Mucosa of descending colon (tissue), 3 donors: ENCODE measurements at regions not wholly inside any gene's neighbourhood (a gene's known extent, or its start where the extent isn't known, plus 50 kb on each side); places are given as distances from the start of the nearest gene placed in this dataset.
A peak's percentile ranks its signal among the peaks of the same experiment; 100 is the strongest.

Experiments used
- ATAC-seq: fragments of 200-7000 bp; cut with Tn5 transposase; one replicate; pipeline ENCODE4 v1.9.1; 2020; ENCODE audit warnings: mild to moderate bottlenecking, moderate library complexity
- DNase-seq, 3 donors: peaks; one replicate each; pipeline ENCODE4 v3.0.0-alpha.2; 2020
- H3K36me3 ChIP-seq: fragments of 200-600 bp; one replicate; pipeline ENCODE4 v1.8.0; 2021; ENCODE audit warnings: low read depth, mild to moderate bottlenecking
- H3K4me1 ChIP-seq: fragments of 200-600 bp; one replicate; pipeline ENCODE4 v1.8.0; 2021; ENCODE audit warnings: low read depth, mild to moderate bottlenecking
- H3K4me3 ChIP-seq: fragments of 200-600 bp; one replicate; pipeline ENCODE4 v1.8.0; 2021; ENCODE audit warnings: mild to moderate bottlenecking
- H3K9me3 ChIP-seq: fragments of 200-600 bp; one replicate; pipeline ENCODE4 v1.8.0; 2021; ENCODE audit warnings: mild to moderate bottlenecking
- intact Hi-C, 2 donors: fragments of 100-400 bp; cut with DNase I in 1 of 2; cut with micrococcal nuclease in 1 of 2; formaldehyde crosslinking; loops; one replicate each; pipeline versions ENCODE4 v1.11.0 to v1.11.1; 2022; cut with DNase I, micrococcal nuclease
- TF ChIP-seq, protein P1 (sequence below): fragments of 200-600 bp; IDR thresholded peaks from one replicate; pipeline ENCODE4 v1.8.0; 2022; ENCODE audit warnings: antibody characterized with exemption, mild to moderate bottlenecking
- donor health status: DM: no; HTN: no; CAD: no; lungs with moderate emphysema.
- donor health status: DM: no; HTN: no; CAD: no.
- donor health status: DM: no; HTN: yes; CAD: no.

DNA sequence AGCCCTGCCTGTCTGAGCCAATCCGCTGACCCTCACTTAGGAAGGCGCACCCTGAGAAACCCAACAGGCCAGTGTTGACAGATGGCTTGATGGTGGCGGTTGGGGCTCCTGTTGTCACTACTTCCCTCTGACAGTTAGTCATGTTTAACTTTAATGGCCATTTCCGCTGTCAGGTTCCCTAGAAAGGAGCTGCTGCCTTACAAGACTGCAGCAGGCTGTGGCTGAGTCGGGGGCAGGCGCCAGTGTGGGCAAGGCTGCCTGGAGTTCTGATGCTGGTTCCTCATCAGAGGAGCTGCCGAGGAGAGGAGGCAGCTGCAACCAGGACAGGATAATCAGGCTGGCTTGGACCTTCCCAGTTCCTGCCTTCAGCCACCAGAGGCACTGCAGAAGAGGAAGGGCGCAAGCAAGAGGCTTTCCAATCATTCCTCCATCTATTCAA is 223.2 kb upstream of the DYNLRB2 start:
- DNase-seq (no peak), ATAC-seq (peak; percentile 53)
- Histone ChIP-seq H3K36me3 (no peaks in the 10 kb centered on the region), H3K4me3 (no peak overlapping the region), H3K9me3 (no peaks in the 10 kb centered on the region), H3K4me1 (no peaks in the 10 kb centered on the region)
- TF ChIP-seq, protein P1, sequence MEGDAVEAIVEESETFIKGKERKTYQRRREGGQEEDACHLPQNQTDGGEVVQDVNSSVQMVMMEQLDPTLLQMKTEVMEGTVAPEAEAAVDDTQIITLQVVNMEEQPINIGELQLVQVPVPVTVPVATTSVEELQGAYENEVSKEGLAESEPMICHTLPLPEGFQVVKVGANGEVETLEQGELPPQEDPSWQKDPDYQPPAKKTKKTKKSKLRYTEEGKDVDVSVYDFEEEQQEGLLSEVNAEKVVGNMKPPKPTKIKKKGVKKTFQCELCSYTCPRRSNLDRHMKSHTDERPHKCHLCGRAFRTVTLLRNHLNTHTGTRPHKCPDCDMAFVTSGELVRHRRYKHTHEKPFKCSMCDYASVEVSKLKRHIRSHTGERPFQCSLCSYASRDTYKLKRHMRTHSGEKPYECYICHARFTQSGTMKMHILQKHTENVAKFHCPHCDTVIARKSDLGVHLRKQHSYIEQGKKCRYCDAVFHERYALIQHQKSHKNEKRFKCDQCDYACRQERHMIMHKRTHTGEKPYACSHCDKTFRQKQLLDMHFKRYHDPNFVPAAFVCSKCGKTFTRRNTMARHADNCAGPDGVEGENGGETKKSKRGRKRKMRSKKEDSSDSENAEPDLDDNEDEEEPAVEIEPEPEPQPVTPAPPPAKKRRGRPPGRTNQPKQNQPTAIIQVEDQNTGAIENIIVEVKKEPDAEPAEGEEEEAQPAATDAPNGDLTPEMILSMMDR, result no peak
- intact Hi-C loops, result no loop called here

DNA sequence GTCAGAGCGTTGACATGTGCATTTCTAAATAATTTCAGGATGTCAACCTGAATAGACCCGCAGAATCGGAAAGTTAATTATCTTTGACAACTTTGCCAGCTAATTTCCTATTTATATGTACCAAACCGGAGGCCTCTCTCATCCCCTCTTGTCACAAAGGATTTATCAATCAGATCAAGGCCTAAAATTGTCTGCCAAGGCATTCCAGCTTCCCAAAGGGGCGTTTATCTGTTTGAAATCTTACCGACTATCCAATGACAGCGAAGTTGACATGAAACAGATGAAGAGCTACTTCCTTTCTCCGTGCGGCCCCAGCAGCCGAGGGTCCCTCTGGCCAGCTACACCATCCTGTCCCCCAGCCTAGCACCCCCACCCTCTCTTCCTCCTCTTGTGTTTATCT is 223.7 kb upstream of the DYNLRB2 start:
- H3K4me3 ChIP-seq, result no peak overlapping the region
- intact Hi-C loops, result no loop called here
- H3K4me1 ChIP-seq, result no peaks in the 10 kb centered on the region
- ATAC-seq (no peak), DNase-seq (no peak)
- no peaks in the 10 kb centered on the region for H3K36me3 ChIP-seq
- TF ChIP-seq, protein P1, result no peak
- no peaks in the 10 kb centered on the region for H3K9me3 ChIP-seq

- no peaks in the 10 kb centered on the region for H3K9me3 ChIP-seq
- intact Hi-C loops, result no loop called here
- DNase-seq, result no peak
- ATAC-seq, result no peak
- no peak overlapping the region for H3K4me3 ChIP-seq
- TF ChIP-seq, protein P1, result no peak
- H3K36me3 ChIP-seq, result no peaks in the 10 kb centered on the region
- H3K4me1 ChIP-seq, result no peaks in the 10 kb centered on the region
Measured at GRCh38 chr16:80314042-80314441, 226.8 kb upstream of the DYNLRB2 start.

DNA sequence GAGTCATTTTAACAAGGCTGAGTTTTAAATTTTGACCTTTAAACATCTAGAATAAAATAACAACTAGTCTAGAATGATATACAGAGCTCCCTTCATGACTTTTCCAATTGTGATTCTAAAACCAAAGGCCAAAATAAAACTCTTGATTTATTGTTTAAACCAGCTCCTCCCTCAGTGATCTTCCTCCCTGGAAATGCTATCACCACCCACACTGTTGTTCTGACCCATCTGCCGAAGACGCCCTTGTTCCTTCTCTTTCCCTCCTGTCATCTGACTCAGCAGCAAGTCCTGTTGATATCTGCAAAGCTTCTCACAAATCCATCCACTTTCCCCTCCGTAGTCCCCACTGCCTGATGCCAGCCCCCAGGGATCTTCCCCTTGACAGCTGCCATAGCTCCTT is 231.6 kb upstream of the DYNLRB2 start:
- H3K4me1 ChIP-seq, result no peaks in the 10 kb centered on the region
- no peak for ATAC-seq

DNA sequence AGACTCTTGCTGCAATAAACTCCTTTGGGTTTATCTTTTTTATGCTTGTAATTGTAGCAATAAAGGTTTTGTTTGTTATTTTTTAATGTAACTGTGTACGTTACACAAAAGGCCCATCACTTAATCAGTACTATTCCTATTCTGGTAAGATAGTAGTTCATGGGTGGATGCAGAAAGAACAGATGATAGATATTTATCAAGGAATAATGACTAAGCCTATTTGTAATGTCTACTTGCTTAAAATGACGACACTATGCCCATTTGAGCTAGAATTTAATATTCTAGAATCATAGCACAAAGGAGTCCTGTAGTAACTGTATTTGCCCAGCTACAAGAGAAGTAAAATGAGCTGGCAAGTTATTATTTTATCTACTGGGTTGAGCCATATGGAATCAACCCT is 235.4 kb upstream of the DYNLRB2 start:
- no peak for ATAC-seq
- no peaks in the 10 kb centered on the region for H3K36me3 ChIP-seq

More for the DNA sequence above, 231.6 kb upstream of the DYNLRB2 start:
- Histone ChIP-seq H3K36me3 (no peaks in the 10 kb centered on the region), H3K9me3 (no peaks in the 10 kb centered on the region), H3K4me3 (no peak overlapping the region)
- TF ChIP-seq, protein P1, result no peak
- no peak for DNase-seq
- intact Hi-C loops, result no loop called here

More for the DNA sequence above, 235.4 kb upstream of the DYNLRB2 start:
- no peak for DNase-seq
- H3K4me1 ChIP-seq, result no peaks in the 10 kb centered on the region
- intact Hi-C loops, result no loop called here
- TF ChIP-seq, protein P1, result no peak
- H3K9me3 ChIP-seq, result no peaks in the 10 kb centered on the region
- no peak overlapping the region for H3K4me3 ChIP-seq
